ENCODE measurements at regions not wholly inside any gene's neighbourhood (a gene's known extent, or its start where the extent isn't known, plus 50 kb on each side); places are given as distances from the start of the nearest gene placed in this dataset.

GRCh38 chr2:120983344-120983743, 247.7 kb downstream of the GLI2 start:
- Histone ChIP-seq H3K27me3 (ENCODE audit: insufficient read depth, low read length, poor library complexity, severe bottlenecking) (no peaks in the 10 kb centered on the region), H2AFZ (ENCODE audit: low read length) (no peak overlapping the region), H3K4me1 (ENCODE audit: insufficient read depth, low read length, poor library complexity, severe bottlenecking) (no peaks in the 10 kb centered on the region), H3K4me2 (ENCODE audit: low read depth, low read length, poor library complexity, severe bottlenecking) (no peak overlapping the region), H3K9me3 (ENCODE audit: insufficient read depth, low read depth, low read length) (no peaks in the 10 kb centered on the region), H3K9ac (ENCODE audit: low read depth, low read length, poor library complexity, severe bottlenecking) (no peak overlapping the region), H4K20me1 (ENCODE audit: insufficient read depth, low read length, poor library complexity, severe bottlenecking) (no peaks in the 10 kb centered on the region), H3K4me3 (ENCODE audit: low read length, poor library complexity, severe bottlenecking) (no peak overlapping the region), H3K9me2 (replicated peaks; ENCODE audit: low read depth, low read length) (no peaks in the 10 kb centered on the region), H3K79me2 (ENCODE audit: insufficient read depth, low read length) (no peaks in the 10 kb centered on the region), H3K36me3 (ENCODE audit: insufficient read depth, low read length) (no peaks in the 10 kb centered on the region), H3F3A (ENCODE audit: low read depth) (no peaks in the 10 kb centered on the region)
- TF ChIP-seq EZH2phosphoT487 (IDR thresholded peaks at IDR 0.05; ENCODE audit: borderline replicate concordance) (no peak), CTCF (conservative IDR thresholded peaks at IDR 0.05; ENCODE audit: low read length) (no peak)

- Histone ChIP-seq H3K4me2 (ENCODE audit: low read depth, low read length, poor library complexity, severe bottlenecking) (no peak overlapping the region), H3K27me3 (ENCODE audit: insufficient read depth, low read length, poor library complexity, severe bottlenecking) (no peaks in the 10 kb centered on the region), H3K4me3 (ENCODE audit: low read length, poor library complexity, severe bottlenecking) (no peak overlapping the region), H2AFZ (ENCODE audit: low read length) (no peak overlapping the region), H3K36me3 (ENCODE audit: insufficient read depth, low read length) (no peaks in the 10 kb centered on the region), H3K79me2 (ENCODE audit: insufficient read depth, low read length) (no peaks in the 10 kb centered on the region), H3K9me2 (replicated peaks; ENCODE audit: low read depth, low read length) (no peaks in the 10 kb centered on the region), H3F3A (ENCODE audit: low read depth) (no peaks in the 10 kb centered on the region), H3K4me1 (ENCODE audit: insufficient read depth, low read length, poor library complexity, severe bottlenecking) (no peaks in the 10 kb centered on the region), H3K9me3 (ENCODE audit: insufficient read depth, low read depth, low read length) (no peaks in the 10 kb centered on the region), H4K20me1 (ENCODE audit: insufficient read depth, low read length, poor library complexity, severe bottlenecking) (no peaks in the 10 kb centered on the region), H3K9ac (ENCODE audit: low read depth, low read length, poor library complexity, severe bottlenecking) (no peak overlapping the region)
- TF ChIP-seq EZH2phosphoT487 (IDR thresholded peaks at IDR 0.05; ENCODE audit: borderline replicate concordance) (no peak), CTCF (conservative IDR thresholded peaks at IDR 0.05; ENCODE audit: low read length) (no peak)
Observed at GRCh38 chr2:120984046-120984445, 248.4 kb downstream of the GLI2 start.

- Histone ChIP-seq H3K9me3 (ENCODE audit: insufficient read depth, low read depth, low read length) (no peaks in the 10 kb centered on the region), H3K27me3 (ENCODE audit: insufficient read depth, low read length, poor library complexity, severe bottlenecking) (no peaks in the 10 kb centered on the region), H3K4me1 (ENCODE audit: insufficient read depth, low read length, poor library complexity, severe bottlenecking) (no peaks in the 10 kb centered on the region), H3K79me2 (ENCODE audit: insufficient read depth, low read length) (no peaks in the 10 kb centered on the region), H3K4me2 (ENCODE audit: low read depth, low read length, poor library complexity, severe bottlenecking) (no peak overlapping the region), H3K4me3 (ENCODE audit: low read length, poor library complexity, severe bottlenecking) (no peak overlapping the region), H4K20me1 (ENCODE audit: insufficient read depth, low read length, poor library complexity, severe bottlenecking) (no peaks in the 10 kb centered on the region), H2AFZ (ENCODE audit: low read length) (no peak overlapping the region), H3K36me3 (ENCODE audit: insufficient read depth, low read length) (no peaks in the 10 kb centered on the region), H3K9ac (ENCODE audit: low read depth, low read length, poor library complexity, severe bottlenecking) (no peak overlapping the region), H3K9me2 (replicated peaks; ENCODE audit: low read depth, low read length) (no peaks in the 10 kb centered on the region), H3F3A (ENCODE audit: low read depth) (no peaks in the 10 kb centered on the region)
- no peak for TF ChIP-seq EZH2phosphoT487 (IDR thresholded peaks at IDR 0.05; ENCODE audit: borderline replicate concordance)
- TF ChIP-seq CTCF (conservative IDR thresholded peaks at IDR 0.05; ENCODE audit: low read length) = no peak
Observed at GRCh38 chr2:120984452-120985173, 248.9 kb downstream of the GLI2 start.
